WERI-Rb-1 (cell line): ENCODE measurements at regions not wholly inside any gene's neighbourhood (a gene's known extent, or its start where the extent isn't known, plus 50 kb on each side); places are given as distances from the start of the nearest gene placed in this dataset.

ENCODE experiments used
- DNase-seq: peaks from one replicate; pipeline ENCODE4 v3.0.0-alpha.2; 2020
- H3K27ac ChIP-seq: fragments of 250-450 bp; sonication (Bioruptor Pico); 2 replicates; pipeline ENCODE4 v1.5.1; 2020; ENCODE audit warnings: mild to moderate bottlenecking, moderate library complexity
- H3K27me3 ChIP-seq: fragments of 250-450 bp; sonication (Bioruptor Pico); 2 replicates; pipeline ENCODE4 v1.5.1; 2021; ENCODE audit warnings: mild to moderate bottlenecking, low read depth, moderate library complexity; ENCODE audit not compliant: insufficient read depth, severe bottlenecking
- H3K36me3 ChIP-seq: fragments of 250-450 bp; sonication (Bioruptor Pico); 2 replicates; pipeline ENCODE4 v1.5.1; 2020; ENCODE audit warnings: mild to moderate bottlenecking, moderate library complexity
- H3K4me3 ChIP-seq: 2 replicates; pipeline ENCODE4 v1.5.1; 2011; ENCODE audit warnings: low read depth, mild to moderate bottlenecking, control low read depth, low read length
- H3K9me3 ChIP-seq: fragments of 250-450 bp; sonication (Bioruptor Pico); 2 replicates; pipeline ENCODE4 v1.5.1; 2021; ENCODE audit warnings: mild to moderate bottlenecking, moderate library complexity; ENCODE audit not compliant: severe bottlenecking
- TF ChIP-seq, protein P1 (sequence below): IDR thresholded peaks from 2 replicates; pipeline ENCODE4 v1.5.1; 2011; ENCODE audit warnings: low read depth, mild to moderate bottlenecking, control low read depth, inconsistent platforms, low read length

DNA sequence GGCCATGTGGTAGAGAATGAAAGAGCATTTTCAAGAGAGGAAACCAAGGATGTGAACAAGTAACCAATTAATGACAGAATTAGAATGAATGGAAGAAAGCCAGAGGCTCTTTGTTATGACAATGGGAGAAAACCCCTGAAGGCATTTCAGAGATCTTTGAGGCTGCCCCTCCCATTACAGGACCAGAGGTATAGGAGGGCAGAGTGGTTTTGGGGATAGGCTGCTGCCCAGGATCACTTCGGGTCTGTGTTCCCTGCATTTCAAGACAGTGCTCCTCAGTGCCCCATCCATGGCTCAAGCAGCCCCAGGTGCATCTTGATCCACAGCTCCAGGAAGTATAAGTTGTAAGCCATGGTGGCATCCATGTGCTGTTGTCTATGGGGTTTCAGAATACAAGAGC lies 124.0 kb upstream of the HPF1 start:
- Histone ChIP-seq H3K4me3 (no peak overlapping the region), H3K9me3 (no peaks in the 10 kb centered on the region), H3K36me3 (no peaks in the 10 kb centered on the region), H3K27me3 (no peaks in the 10 kb centered on the region), H3K27ac (no peak overlapping the region)
- DNase-seq, result no peak
- TF ChIP-seq, protein P1, sequence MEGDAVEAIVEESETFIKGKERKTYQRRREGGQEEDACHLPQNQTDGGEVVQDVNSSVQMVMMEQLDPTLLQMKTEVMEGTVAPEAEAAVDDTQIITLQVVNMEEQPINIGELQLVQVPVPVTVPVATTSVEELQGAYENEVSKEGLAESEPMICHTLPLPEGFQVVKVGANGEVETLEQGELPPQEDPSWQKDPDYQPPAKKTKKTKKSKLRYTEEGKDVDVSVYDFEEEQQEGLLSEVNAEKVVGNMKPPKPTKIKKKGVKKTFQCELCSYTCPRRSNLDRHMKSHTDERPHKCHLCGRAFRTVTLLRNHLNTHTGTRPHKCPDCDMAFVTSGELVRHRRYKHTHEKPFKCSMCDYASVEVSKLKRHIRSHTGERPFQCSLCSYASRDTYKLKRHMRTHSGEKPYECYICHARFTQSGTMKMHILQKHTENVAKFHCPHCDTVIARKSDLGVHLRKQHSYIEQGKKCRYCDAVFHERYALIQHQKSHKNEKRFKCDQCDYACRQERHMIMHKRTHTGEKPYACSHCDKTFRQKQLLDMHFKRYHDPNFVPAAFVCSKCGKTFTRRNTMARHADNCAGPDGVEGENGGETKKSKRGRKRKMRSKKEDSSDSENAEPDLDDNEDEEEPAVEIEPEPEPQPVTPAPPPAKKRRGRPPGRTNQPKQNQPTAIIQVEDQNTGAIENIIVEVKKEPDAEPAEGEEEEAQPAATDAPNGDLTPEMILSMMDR, result no peak

DNA sequence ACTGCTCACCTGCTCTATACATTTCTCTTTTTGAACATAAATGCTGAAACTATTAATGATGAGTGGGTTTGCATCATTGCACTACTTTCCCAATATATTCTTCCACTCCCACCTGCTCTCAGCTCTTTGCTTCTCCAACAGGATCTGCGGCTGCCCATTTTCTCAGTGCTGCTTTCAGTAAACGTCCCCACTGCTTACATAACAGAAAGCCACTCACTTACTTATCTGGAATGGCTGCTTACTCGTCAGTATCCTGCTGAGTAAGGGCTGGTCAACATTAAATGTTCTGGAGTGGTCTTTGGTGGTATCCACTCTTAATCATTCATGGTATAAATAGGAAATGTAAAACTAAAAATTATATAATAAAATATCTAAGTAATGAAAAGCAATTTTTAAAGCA lies 112.8 kb upstream of the HPF1 start:
- Histone ChIP-seq H3K4me3 (no peak overlapping the region), H3K9me3 (peaks cover 4% of the 10 kb centered on the region), H3K27ac (no peak overlapping the region), H3K36me3 (no peaks in the 10 kb centered on the region), H3K27me3 (no peaks in the 10 kb centered on the region)
- no peak for DNase-seq
- TF ChIP-seq, protein P1, result no peak

DNA sequence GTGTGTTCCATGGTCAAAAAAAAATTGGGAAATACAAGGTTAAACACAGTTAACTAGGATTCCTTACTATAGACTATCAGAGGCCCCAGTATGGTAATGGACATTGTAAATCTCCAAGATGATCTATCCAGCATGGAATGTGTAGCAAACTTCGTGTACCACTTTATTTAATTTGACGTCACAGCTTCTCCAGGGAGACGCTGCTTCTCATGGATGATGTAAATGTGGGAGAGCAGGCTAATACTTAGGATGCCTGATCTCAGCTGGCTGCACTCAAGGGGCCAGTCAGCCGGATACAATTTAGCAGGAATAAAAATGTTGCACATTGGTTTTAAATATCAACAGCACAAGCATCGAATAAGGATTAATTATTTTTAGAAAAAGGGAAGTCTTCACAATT lies 111.7 kb upstream of the HPF1 start:
- Histone ChIP-seq H3K9me3 (no peaks in the 10 kb centered on the region), H3K27me3 (no peaks in the 10 kb centered on the region), H3K4me3 (no peak overlapping the region), H3K36me3 (no peaks in the 10 kb centered on the region), H3K27ac (no peak overlapping the region)
- TF ChIP-seq, protein P1, result no peak
- no peak for DNase-seq

DNA sequence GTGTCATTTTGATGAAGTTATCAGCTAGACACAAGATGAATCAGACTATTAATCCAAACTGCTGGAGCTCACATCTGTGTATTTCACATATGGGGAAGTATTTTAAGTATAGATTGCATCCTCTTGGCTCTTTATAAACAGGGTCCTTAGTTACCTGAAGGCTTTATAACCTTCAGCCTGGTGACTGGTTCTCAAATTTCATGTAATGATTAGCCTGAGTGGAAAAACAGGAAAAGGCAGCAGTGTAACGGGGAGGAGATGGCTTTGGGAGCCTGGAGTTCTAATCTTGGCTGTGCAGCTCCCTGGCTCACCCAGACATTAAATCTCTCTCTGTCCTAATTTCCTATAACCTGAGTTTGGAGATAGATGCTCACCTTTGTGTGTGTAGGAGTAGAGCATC lies 103.8 kb upstream of the HPF1 start:
- TF ChIP-seq, protein P1, result no peak
- DNase-seq, result no peak
- H3K27ac ChIP-seq, result no peak overlapping the region

DNA sequence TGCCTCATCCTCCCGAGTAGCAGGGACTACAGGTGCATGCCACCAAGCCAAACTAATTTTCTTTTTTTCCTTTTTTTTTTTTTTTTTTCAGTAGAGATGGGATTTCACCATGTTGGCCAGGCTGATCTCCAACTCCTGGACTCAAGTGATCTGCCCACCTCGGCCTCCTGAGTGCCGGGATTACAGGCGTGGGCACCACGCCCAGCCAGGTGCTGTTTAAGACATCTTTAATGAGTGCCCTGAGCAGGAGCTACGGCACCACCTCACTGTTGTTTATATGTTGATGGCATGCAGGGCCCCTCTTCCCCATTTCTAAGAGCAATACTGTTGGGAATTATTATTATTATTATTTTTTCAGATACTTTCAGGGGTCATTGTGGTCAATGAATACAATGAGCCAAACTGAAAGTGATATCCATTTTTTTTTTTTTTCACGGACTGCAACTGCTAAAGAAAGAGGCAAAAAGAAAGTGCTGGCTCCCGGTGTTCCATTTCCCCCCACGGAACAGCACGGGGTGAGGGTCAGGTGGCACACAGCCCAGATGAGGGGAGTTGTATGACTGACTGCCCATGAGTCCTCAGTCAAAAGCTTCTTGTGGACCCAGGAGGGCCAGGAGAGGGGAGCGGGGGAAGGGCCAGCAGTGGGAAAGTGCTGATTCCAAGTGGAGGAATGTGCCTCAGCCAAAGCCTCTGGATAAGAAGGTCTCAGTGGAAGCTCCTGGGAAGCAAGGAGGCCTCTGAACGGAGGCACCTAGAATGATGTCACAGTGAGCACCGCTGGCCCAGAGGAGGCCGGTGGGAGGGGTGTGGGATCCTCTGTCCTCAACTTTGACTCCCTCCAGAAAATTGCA lies 101.8 kb upstream of the HPF1 start:
- no peak overlapping the region for H3K27ac ChIP-seq
- H3K36me3 ChIP-seq, result no peaks in the 10 kb centered on the region
- H3K9me3 ChIP-seq, result peaks cover 4% of the 10 kb centered on the region
- H3K27me3 ChIP-seq, result no peaks in the 10 kb centered on the region
- DNase-seq, result no peak
- no peak overlapping the region for H3K4me3 ChIP-seq
- TF ChIP-seq, protein P1, result no peak

More for the DNA sequence above, 103.8 kb upstream of the HPF1 start:
- Histone ChIP-seq H3K27me3 (no peaks in the 10 kb centered on the region), H3K4me3 (no peak overlapping the region), H3K36me3 (no peaks in the 10 kb centered on the region), H3K9me3 (peaks cover 4% of the 10 kb centered on the region)

DNA sequence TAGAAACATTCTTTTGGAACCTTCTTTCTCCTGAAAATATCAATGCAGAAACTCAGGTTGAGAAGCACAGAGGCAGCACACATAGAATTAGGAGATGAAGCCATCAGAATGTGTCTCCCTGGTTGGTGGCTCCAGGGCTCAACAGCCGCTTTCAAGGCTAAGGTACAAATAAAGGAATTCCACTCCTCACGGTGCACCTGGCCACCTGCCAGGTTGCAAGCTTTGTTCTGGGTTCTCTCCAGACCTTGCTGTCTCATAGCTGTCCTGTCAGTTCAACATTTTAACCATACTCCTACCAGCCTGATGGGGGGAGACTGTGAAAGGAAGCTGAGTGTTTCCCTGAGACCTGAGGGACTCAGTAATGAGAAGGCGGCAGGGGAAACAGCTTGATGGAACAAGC lies 96.3 kb upstream of the HPF1 start:
- no peaks in the 10 kb centered on the region for H3K27me3 ChIP-seq
- DNase-seq, result no peak
- H3K9me3 ChIP-seq, result peaks cover 4% of the 10 kb centered on the region
- no peak overlapping the region for H3K4me3 ChIP-seq
- H3K27ac ChIP-seq, result no peak overlapping the region
- H3K36me3 ChIP-seq, result no peaks in the 10 kb centered on the region
- TF ChIP-seq, protein P1, result no peak
